ENCODE measurements at regions not wholly inside any gene's neighbourhood (a gene's known extent, or its start where the extent isn't known, plus 50 kb on each side); places are given as distances from the start of the nearest gene placed in this dataset.

DNA sequence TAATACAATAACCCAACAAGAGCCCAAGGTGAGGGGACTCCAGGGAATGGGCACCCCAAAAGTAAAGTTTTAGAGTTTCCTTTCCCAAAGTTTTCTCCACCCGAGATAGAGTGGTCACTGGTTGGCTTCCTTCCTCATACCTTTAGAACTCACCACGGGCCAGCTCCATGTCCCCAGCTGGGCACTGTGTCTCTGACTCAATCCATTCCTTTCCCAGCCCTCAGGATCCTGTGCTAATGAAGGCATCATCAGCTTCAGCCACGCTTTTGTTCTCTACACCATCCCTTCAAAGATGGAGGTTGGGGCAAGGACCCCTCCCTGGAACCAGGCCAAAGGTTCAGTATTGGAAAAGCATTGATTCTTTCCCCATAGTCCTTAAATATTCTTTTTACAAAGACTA lies 59.8 kb upstream of the VASH1 start:
- TF ChIP-seq POLR2A (IDR thresholded peaks at IDR 0.05) (no peak), EP300 (IDR thresholded peaks at IDR 0.05) (no peak), POLR2AphosphoS5 (IDR thresholded peaks at IDR 0.05) (no peak)
- TF ChIP-seq, protein P1, sequence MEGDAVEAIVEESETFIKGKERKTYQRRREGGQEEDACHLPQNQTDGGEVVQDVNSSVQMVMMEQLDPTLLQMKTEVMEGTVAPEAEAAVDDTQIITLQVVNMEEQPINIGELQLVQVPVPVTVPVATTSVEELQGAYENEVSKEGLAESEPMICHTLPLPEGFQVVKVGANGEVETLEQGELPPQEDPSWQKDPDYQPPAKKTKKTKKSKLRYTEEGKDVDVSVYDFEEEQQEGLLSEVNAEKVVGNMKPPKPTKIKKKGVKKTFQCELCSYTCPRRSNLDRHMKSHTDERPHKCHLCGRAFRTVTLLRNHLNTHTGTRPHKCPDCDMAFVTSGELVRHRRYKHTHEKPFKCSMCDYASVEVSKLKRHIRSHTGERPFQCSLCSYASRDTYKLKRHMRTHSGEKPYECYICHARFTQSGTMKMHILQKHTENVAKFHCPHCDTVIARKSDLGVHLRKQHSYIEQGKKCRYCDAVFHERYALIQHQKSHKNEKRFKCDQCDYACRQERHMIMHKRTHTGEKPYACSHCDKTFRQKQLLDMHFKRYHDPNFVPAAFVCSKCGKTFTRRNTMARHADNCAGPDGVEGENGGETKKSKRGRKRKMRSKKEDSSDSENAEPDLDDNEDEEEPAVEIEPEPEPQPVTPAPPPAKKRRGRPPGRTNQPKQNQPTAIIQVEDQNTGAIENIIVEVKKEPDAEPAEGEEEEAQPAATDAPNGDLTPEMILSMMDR (IDR thresholded peaks at IDR 0.05): no peak

Measured in suprapubic skin (tissue), 4 donors.